GM12878 (cell line): ENCODE measurements at regions not wholly inside any gene's neighbourhood (a gene's known extent, or its start where the extent isn't known, plus 50 kb on each side); places are given as distances from the start of the nearest gene placed in this dataset.

Experiments used
- CHD2 ChIP-seq: IDR thresholded peaks from 2 replicates; pipeline ENCODE4 v1.6.1; 2011; ENCODE audit warnings: low read depth, low read length, improper control_type of control experiment, borderline replicate concordance
- CTCF ChIP-seq, 3 experiments: IDR thresholded peaks in 2 of 3; conservative IDR thresholded peaks in 1 of 3; 2 replicates each; pipeline ENCODE4 v1.5.1; 2011; ENCODE audit warnings: low read depth in 3 of 3, low read length in 3 of 3, mild to moderate bottlenecking in 3 of 3, control low read depth in 2 of 3, moderate library complexity in 2 of 3, inconsistent platforms in 1 of 3, mixed read lengths in 1 of 3; ENCODE audit not compliant: control insufficient read depth in 2 of 3, insufficient read depth in 1 of 3; ENCODE audit errors: extremely low read depth in 1 of 3
- NKRF ChIP-seq: fragments of 450-650 bp; conservative IDR thresholded peaks from 2 replicates; pipeline ENCODE4 v1.6.1; 2017; ENCODE audit warnings: mild to moderate bottlenecking, moderate library complexity
- REST ChIP-seq: IDR thresholded peaks from 2 replicates; pipeline ENCODE4 v1.6.1; 2012; ENCODE audit warnings: mild to moderate bottlenecking, low read depth, low read length

- no peak for TF ChIP-seq NKRF
- no peak for TF ChIP-seq REST
- TF ChIP-seq CHD2 = no peak
- no peak for TF ChIP-seq CTCF (IDR thresholded peaks at IDR 0.05 in 2 of 3, conservative IDR thresholded peaks at IDR 0.05 in 1 of 3; ENCODE audit: control insufficient read depth in 2 of 3, extremely low read depth in 1 of 3, insufficient read depth in 1 of 3, low read depth in 3 of 3, low read length in 3 of 3)
Observed at GRCh38 chr6:86535100-86535499, 402.2 kb upstream of the HTR1E start.
